Endothelial cell of umbilical vein (primary cell): ENCODE measurements at regions not wholly inside any gene's neighbourhood (a gene's known extent, or its start where the extent isn't known, plus 50 kb on each side); places are given as distances from the start of the nearest gene placed in this dataset.

ENCODE experiments used
- BruUV-seq: library from RNA; stranded (reverse); fragments of 400-500 nt; replicated peaks from 2 replicates; lab custom pipeline; 2021; lab: Mats Ljungman, UMichigan
- CTCF ChIA-PET: fragments of 300-600, 350-600 bp; sonication (Branson Sonifier 250); formaldehyde crosslinking; loops from one replicate; lab custom pipeline; 2021; ENCODE audit warnings: antibody characterized with exemption, inconsistent platforms; lab: Charles Lee
- POLR2A ChIA-PET: fragments of 300-600, 350-600 bp; sonication (Branson Sonifier 250); formaldehyde crosslinking; loops from one replicate; lab custom pipeline; 2021; ENCODE audit warnings: antibody characterized with exemption, inconsistent platforms; lab: Charles Lee
- DNase-seq: peaks from one replicate; pipeline ENCODE4 v3.0.0-alpha.2; 2011; ENCODE audit warnings: low read depth, low spot score
- FAIRE-seq: peaks from 2 replicates; lab custom pipeline; 2011; peaks lifted over from hg19 to GRCh38; lab: Jason Lieb, UNC
- H2AFZ ChIP-seq: 2 replicates; pipeline ENCODE4 v1.6.0; 2012; ENCODE audit warnings: low read depth, low read length, control low read depth, inconsistent platforms
- H3K27ac ChIP-seq: 2 replicates; pipeline ENCODE4 v1.5.1; 2011; ENCODE audit warnings: low read depth, mild to moderate bottlenecking, control low read depth, low read length, moderate library complexity; ENCODE audit not compliant: insufficient read depth
- H3K27me3 ChIP-seq, 2 experiments: 2 replicates each; pipeline versions ENCODE4 v1.6.0 to v1.6.1; 2011; ENCODE audit warnings: low read length in 2 of 2, mixed read lengths in 1 of 2; ENCODE audit not compliant: control insufficient read depth in 2 of 2, insufficient read depth in 2 of 2
- H3K36me3 ChIP-seq, 2 experiments: 2 replicates in 1 of 2; 3 replicates in 1 of 2; pipeline ENCODE4 v1.5.1; 2011; ENCODE audit warnings: low read length in 2 of 2, mild to moderate bottlenecking in 1 of 2, moderate library complexity in 1 of 2; ENCODE audit not compliant: control insufficient read depth in 2 of 2, insufficient read depth in 2 of 2; ENCODE audit errors: extremely low read depth in 1 of 2
- H3K4me1 ChIP-seq: 3 replicates; pipeline ENCODE4 v1.5.1; 2011; ENCODE audit warnings: mild to moderate bottlenecking, low read length; ENCODE audit not compliant: control insufficient read depth, insufficient read depth; ENCODE audit errors: extremely low read depth
- H3K4me2 ChIP-seq: 2 replicates; pipeline ENCODE4 v1.6.1; 2011; ENCODE audit warnings: low read length, control low read depth, mixed read lengths; ENCODE audit not compliant: insufficient read depth
- H3K4me3 ChIP-seq, 3 experiments: fragments of 200-600 bp in 1 of 3; sonication (generic), shearing (Covaris generic) in 1 of 3; replicated peaks in 1 of 3; 2 replicates each; pipeline ENCODE4 v1.5.1; 2011 to 2016; ENCODE audit warnings: control low read depth in 3 of 3, low read length in 3 of 3, mild to moderate bottlenecking in 2 of 3, inconsistent platforms in 1 of 3, low read depth in 1 of 3, moderate library complexity in 1 of 3; ENCODE audit not compliant: insufficient read depth in 1 of 3
- H3K79me2 ChIP-seq: 2 replicates; pipeline ENCODE4 v1.6.0; 2012; ENCODE audit warnings: low read length, inconsistent platforms; ENCODE audit not compliant: control insufficient read depth, insufficient read depth
- H3K9ac ChIP-seq: replicated peaks from 2 replicates; pipeline ENCODE3; 2011; ENCODE audit warnings: low read length, control low read depth; ENCODE audit not compliant: insufficient read depth; ENCODE audit errors: extremely low read depth
- H3K9me1 ChIP-seq: replicated peaks from 3 replicates; pipeline ENCODE4 v1.6.0; 2011; ENCODE audit warnings: mild to moderate bottlenecking, low read length; ENCODE audit not compliant: control insufficient read depth, insufficient read depth; ENCODE audit errors: extremely low read depth
- H3K9me3 ChIP-seq: replicated peaks from 2 replicates; pipeline ENCODE4 v1.5.1; 2012; ENCODE audit warnings: low read length, inconsistent platforms; ENCODE audit not compliant: control insufficient read depth, insufficient read depth
- H4K20me1 ChIP-seq: replicated peaks from 2 replicates; pipeline ENCODE3; 2011; ENCODE audit warnings: mild to moderate bottlenecking, low read length; ENCODE audit not compliant: control insufficient read depth, insufficient read depth; ENCODE audit errors: extremely low read depth
- EZH2 ChIP-seq: IDR thresholded peaks from 2 replicates; pipeline ENCODE4 v1.6.1; 2012; ENCODE audit warnings: borderline replicate concordance, low read depth, mild to moderate bottlenecking, moderate library complexity, low read length, inconsistent platforms; ENCODE audit not compliant: severe bottlenecking
- FOS ChIP-seq: IDR thresholded peaks from 2 replicates; pipeline ENCODE4 v1.6.1; 2011; ENCODE audit warnings: mild to moderate bottlenecking, low read length, moderate library complexity, borderline replicate concordance; ENCODE audit not compliant: insufficient read depth
- GATA2 ChIP-seq: IDR thresholded peaks from 2 replicates; pipeline ENCODE4 v1.7.0; 2011; ENCODE audit warnings: low read depth, mild to moderate bottlenecking, moderate library complexity, mixed read lengths, low read length; ENCODE audit not compliant: insufficient read length, insufficient read depth
- JUN ChIP-seq: IDR thresholded peaks from 2 replicates; pipeline ENCODE4 v1.6.1; 2011; ENCODE audit warnings: borderline replicate concordance, low read depth; ENCODE audit not compliant: insufficient read length, insufficient read depth
- MYC ChIP-seq: IDR thresholded peaks from one replicate; pipeline ENCODE4 v1.6.1; 2011; ENCODE audit warnings: mild to moderate bottlenecking, low read depth, low read length
- POLR2A ChIP-seq: IDR thresholded peaks from 2 replicates; pipeline ENCODE4 v1.6.1; 2012; ENCODE audit warnings: low read depth, mild to moderate bottlenecking, control low read depth, low read length
- POLR2AphosphoS5 ChIP-seq: IDR thresholded peaks from 2 replicates; pipeline ENCODE4 v1.6.1; 2012; ENCODE audit warnings: low read depth, mild to moderate bottlenecking, control low read depth, low read length, moderate library complexity; ENCODE audit not compliant: insufficient read depth
- dilution Hi-C: fragments of 300-500 bp; cut with MboI; formaldehyde crosslinking; loops from one replicate; pipeline ENCODE4 v1.15.0; 2019; ENCODE audit warnings: low sequenced_read_pairs; ENCODE audit not compliant: extremely low pct_ligation_motif_present
- intact Hi-C: fragments of 100-400 bp; cut with micrococcal nuclease; formaldehyde crosslinking; loops from one replicate; pipeline ENCODE4 v1.10.0; 2022
- TF ChIP-seq, protein P1 (sequence below): IDR thresholded peaks from 2 replicates; pipeline ENCODE4 v1.6.1; 2011; ENCODE audit not compliant: insufficient read depth, insufficient read length
- TF ChIP-seq, protein P2 (sequence below), 2 donors: IDR thresholded peaks; 1 replicate in 1 of 2; 2 replicates in 1 of 2; pipeline ENCODE4 v1.5.1; 2011; ENCODE audit warnings: low read length in 2 of 2, mild to moderate bottlenecking in 2 of 2, moderate library complexity in 2 of 2, control low read depth in 1 of 2, inconsistent platforms in 1 of 2, low read depth in 1 of 2; ENCODE audit not compliant: insufficient read depth in 1 of 2; ENCODE audit errors: extremely low read depth in 1 of 2

DNA sequence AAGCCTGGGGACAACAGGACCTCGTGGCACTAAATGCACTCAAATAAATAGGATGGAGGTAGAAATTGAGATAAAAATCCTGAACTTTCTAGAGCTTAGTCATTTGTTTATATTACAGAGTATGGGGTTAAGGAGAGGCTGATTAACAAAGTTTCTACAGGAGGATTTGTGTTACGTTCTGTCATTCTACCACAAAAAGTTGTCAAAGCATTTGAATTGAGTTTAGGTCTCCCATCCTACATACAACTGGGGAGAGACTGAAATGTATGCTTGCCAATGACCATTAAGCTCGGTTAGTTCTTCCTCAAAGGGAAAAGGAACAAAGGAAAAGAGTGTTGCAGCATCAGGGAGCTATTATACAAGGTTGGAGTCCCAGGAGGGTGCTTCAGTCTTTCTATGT lies 597.9 kb downstream of the COL12A1 start:
- no peaks in the 10 kb centered on the region for H3K36me3 ChIP-seq
- peak overlapping the region; percentile 65 for H3K4me2 ChIP-seq
- no peaks in the 10 kb centered on the region for H3K27me3 ChIP-seq
- TF ChIP-seq, protein P1, sequence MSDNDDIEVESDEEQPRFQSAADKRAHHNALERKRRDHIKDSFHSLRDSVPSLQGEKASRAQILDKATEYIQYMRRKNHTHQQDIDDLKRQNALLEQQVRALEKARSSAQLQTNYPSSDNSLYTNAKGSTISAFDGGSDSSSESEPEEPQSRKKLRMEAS = no peak
- TF ChIP-seq FOS (no peak), POLR2AphosphoS5 (no peak), JUN (no peak)
- H3K4me3 ChIP-seq = no peak overlapping the region
- dilution Hi-C loops = no loop called here
- H3K4me1 ChIP-seq = peaks cover 38% of the 10 kb centered on the region
- no peaks in the 10 kb centered on the region for H3K9me1 ChIP-seq
- H3K79me2 ChIP-seq = no peaks in the 10 kb centered on the region
- intact Hi-C loops = loop anchor here (2.0 to 10.0 kb wide), 3 partner anchors 357 to 597 kb away; no protein-coding TSS in a partner anchor
- H2AFZ ChIP-seq = peak overlapping the region; percentile 82
- peak overlapping the region; percentile 86 for H3K27ac ChIP-seq
- FAIRE-seq = no peak
- no TSS peak for BruUV-seq
- CTCF ChIA-PET = interaction anchor here (1.5 to 2.6 kb wide), 6 partner anchors 9 to 601 kb away, joined by 3 to 13 read pairs (median 7); no protein-coding TSS in a partner anchor
- DNase-seq = peak; percentile 34
- no peak overlapping the region for H3K9ac ChIP-seq
- H4K20me1 ChIP-seq = no peaks in the 10 kb centered on the region
- no peaks in the 10 kb centered on the region for H3K9me3 ChIP-seq
- POLR2A ChIA-PET = no interaction called here

DNA sequence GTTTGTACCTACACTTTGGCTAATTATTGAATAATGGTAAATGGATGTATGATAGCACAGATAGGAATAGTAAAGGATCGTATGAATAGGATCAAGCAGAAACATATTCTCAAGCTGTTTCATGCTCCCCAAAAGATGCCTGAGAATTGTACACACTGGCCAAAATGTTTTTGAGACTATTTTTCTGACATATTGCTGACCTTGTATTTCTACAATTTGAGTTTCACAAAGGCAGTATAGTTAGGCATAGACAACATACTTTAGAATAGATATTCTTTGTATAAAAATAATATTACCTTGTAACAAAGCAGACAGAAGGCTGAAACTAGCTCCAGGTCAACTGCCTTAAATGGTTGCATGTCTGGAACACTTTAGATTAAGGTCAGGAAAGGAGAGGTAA lies 598.4 kb downstream of the COL12A1 start:
- no peak for FAIRE-seq
- dilution Hi-C loops = no loop called here
- CTCF ChIA-PET = interaction anchor here (1.5 to 2.6 kb wide), 6 partner anchors 9 to 602 kb away, joined by 3 to 13 read pairs (median 7); no protein-coding TSS in a partner anchor

More for the DNA sequence above, 598.4 kb downstream of the COL12A1 start:
- Histone ChIP-seq H2AFZ (peak overlapping the region; percentile 82), H3K4me1 (peaks cover 38% of the 10 kb centered on the region), H3K4me2 (peak overlapping the region; percentile 65), H3K79me2 (no peaks in the 10 kb centered on the region), H3K9me3 (no peaks in the 10 kb centered on the region), H3K4me3 (no peak overlapping the region), H3K27ac (peak overlapping the region; percentile 86), H3K36me3 (no peaks in the 10 kb centered on the region), H3K27me3 (no peaks in the 10 kb centered on the region), H3K9ac (no peak overlapping the region), H3K9me1 (no peaks in the 10 kb centered on the region), H4K20me1 (no peaks in the 10 kb centered on the region)
- DNase-seq = no peak
- BruUV-seq = no TSS peak
- intact Hi-C loops = loop anchor here (2.0 to 10.0 kb wide), 3 partner anchors 357 to 597 kb away; no protein-coding TSS in a partner anchor
- TF ChIP-seq FOS (no peak), EZH2 (no peak), POLR2AphosphoS5 (no peak), POLR2A (no peak), GATA2 (no peak), MYC (no peak), JUN (no peak)
- TF ChIP-seq, protein P2, sequence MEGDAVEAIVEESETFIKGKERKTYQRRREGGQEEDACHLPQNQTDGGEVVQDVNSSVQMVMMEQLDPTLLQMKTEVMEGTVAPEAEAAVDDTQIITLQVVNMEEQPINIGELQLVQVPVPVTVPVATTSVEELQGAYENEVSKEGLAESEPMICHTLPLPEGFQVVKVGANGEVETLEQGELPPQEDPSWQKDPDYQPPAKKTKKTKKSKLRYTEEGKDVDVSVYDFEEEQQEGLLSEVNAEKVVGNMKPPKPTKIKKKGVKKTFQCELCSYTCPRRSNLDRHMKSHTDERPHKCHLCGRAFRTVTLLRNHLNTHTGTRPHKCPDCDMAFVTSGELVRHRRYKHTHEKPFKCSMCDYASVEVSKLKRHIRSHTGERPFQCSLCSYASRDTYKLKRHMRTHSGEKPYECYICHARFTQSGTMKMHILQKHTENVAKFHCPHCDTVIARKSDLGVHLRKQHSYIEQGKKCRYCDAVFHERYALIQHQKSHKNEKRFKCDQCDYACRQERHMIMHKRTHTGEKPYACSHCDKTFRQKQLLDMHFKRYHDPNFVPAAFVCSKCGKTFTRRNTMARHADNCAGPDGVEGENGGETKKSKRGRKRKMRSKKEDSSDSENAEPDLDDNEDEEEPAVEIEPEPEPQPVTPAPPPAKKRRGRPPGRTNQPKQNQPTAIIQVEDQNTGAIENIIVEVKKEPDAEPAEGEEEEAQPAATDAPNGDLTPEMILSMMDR (IDR thresholded peaks at IDR 0.05; ENCODE audit: extremely low read depth in 1 of 2, insufficient read depth in 1 of 2, low read depth in 1 of 2, low read length in 2 of 2) = no peak
- TF ChIP-seq, protein P1 = no peak
- POLR2A ChIA-PET = interaction anchor here (0.5 kb wide), 1 partner anchor 411 kb away, joined by 4 read pairs; no protein-coding TSS in a partner anchor
